ENCODE measurements at regions not wholly inside any gene's neighbourhood (a gene's known extent, or its start where the extent isn't known, plus 50 kb on each side); places are given as distances from the start of the nearest gene placed in this dataset.

DNA sequence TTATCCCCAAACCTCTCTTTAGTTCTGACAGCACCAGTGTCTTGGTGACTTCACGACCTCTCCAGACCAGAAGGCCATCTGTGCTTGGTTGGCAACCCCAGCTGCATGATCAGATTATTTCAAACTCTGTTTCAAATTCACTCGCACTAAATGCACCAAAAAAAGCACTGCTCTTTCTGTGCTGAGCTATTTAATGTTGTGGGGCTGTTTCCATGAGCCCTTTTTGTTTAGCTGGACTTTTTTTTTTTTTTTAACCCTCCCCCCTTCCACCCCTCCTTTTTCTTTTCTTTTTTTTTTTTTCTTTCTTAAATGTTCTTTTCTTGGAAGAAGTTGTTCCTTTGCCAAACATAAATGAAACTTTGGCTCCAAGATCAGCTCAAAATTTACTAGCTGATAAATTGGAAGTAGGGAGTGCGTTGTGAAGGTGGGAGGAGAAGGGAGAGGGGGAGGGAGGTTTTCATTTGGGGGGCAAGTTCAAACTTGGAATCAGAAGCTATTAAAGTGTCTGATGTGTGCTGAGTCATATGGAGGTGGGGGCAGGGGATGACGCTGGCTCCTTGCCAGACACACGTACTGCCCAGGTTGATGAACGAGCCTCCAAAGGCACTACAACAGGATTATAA lies 543.0 kb upstream of the TNP1 start:
- Histone ChIP-seq H3K79me2 (ENCODE audit: insufficient read depth, low read length) (no peaks in the 10 kb centered on the region), H3K4me3 (replicated peaks in 1 of 3; ENCODE audit: insufficient read depth in 1 of 3, low read depth in 2 of 3, low read length in 3 of 3) (no peak overlapping the region), H2AFZ (ENCODE audit: low read length) (no peak overlapping the region), H3K27me3 (ENCODE audit: control insufficient read depth in 1 of 2, insufficient read depth in 2 of 2, low read length in 2 of 2) (no peaks in the 10 kb centered on the region), H3K4me2 (ENCODE audit: low read depth, low read length) (no peak overlapping the region), H4K20me1 (ENCODE audit: insufficient read depth, low read length) (no peaks in the 10 kb centered on the region), H3K9me3 (ENCODE audit: low read length) (no peaks in the 10 kb centered on the region), H3K27ac (ENCODE audit: extremely low read length, insufficient read depth, low read length) (no peak overlapping the region), H3K4me1 (ENCODE audit: insufficient read depth, low read length) (no peaks in the 10 kb centered on the region), H3K36me3 (replicated peaks in 1 of 2; ENCODE audit: control insufficient read depth in 1 of 2, insufficient read depth in 2 of 2, low read length in 2 of 2) (no peaks in the 10 kb centered on the region), H3K9ac (ENCODE audit: insufficient read depth, low read depth, low read length) (no peak overlapping the region)
- ChIA-PET CTCF (ENCODE audit: low intra/inter-chr PET ratio, low total read pairs) (no interaction called here), POLR2A (no interaction called here)
- DNase-seq (ENCODE audit: low spot score) (no peak), ATAC-seq (no peak), FAIRE-seq (no peak)
- no TSS peak for BruUV-seq (replicated peaks)
- intact Hi-C loops (cut with micrococcal nuclease; ENCODE audit: unreplicated experiment) (no loop called here), in situ Hi-C loops (cut with HindIII; ENCODE audit: extremely low pct_ligation_motif_present, low pct_unique_long_range_greater_than_20kb) (no loop called here)
- WGBS (ENCODE audit: low lambda C conversion rate): 14% methylated on average over 6 of the region's 6 CpGs
- TF ChIP-seq ZBTB25 (CRISPR knock-in tag; IDR thresholded peaks at IDR 0.05): no peak
- no peak for TF ChIP-seq ZKSCAN1 (IDR thresholded peaks at IDR 0.05; ENCODE audit: low read length)
- TF ChIP-seq, protein P1, sequence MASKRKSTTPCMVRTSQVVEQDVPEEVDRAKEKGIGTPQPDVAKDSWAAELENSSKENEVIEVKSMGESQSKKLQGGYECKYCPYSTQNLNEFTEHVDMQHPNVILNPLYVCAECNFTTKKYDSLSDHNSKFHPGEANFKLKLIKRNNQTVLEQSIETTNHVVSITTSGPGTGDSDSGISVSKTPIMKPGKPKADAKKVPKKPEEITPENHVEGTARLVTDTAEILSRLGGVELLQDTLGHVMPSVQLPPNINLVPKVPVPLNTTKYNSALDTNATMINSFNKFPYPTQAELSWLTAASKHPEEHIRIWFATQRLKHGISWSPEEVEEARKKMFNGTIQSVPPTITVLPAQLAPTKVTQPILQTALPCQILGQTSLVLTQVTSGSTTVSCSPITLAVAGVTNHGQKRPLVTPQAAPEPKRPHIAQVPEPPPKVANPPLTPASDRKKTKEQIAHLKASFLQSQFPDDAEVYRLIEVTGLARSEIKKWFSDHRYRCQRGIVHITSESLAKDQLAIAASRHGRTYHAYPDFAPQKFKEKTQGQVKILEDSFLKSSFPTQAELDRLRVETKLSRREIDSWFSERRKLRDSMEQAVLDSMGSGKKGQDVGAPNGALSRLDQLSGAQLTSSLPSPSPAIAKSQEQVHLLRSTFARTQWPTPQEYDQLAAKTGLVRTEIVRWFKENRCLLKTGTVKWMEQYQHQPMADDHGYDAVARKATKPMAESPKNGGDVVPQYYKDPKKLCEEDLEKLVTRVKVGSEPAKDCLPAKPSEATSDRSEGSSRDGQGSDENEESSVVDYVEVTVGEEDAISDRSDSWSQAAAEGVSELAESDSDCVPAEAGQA (IDR thresholded peaks at IDR 0.05; ENCODE audit: low read depth): no peak
- TF ChIP-seq, protein P1 (CRISPR knock-in tag; IDR thresholded peaks at IDR 0.05; ENCODE audit: borderline replicate concordance): no peak
- no peak for TF ChIP-seq FUBP1 (CRISPR knock-in tag; IDR thresholded peaks at IDR 0.05; ENCODE audit: borderline replicate concordance)
- TF ChIP-seq PHF5A (CRISPR knock-in tag; IDR thresholded peaks at IDR 0.05; ENCODE audit: low read depth, unreplicated experiment): no peak
- no peak for TF ChIP-seq KDM2A (CRISPR knock-in tag; IDR thresholded peaks at IDR 0.05; ENCODE audit: borderline replicate concordance, low read depth)
- no peak for TF ChIP-seq ZIK1 (CRISPR knock-in tag; IDR thresholded peaks at IDR 0.05; ENCODE audit: borderline replicate concordance, low read depth)
- no peak for TF ChIP-seq ZNF780A (CRISPR knock-in tag; IDR thresholded peaks at IDR 0.05)
